Fibroblast of lung (primary cell): ENCODE measurements at regions not wholly inside any gene's neighbourhood (a gene's known extent, or its start where the extent isn't known, plus 50 kb on each side); places are given as distances from the start of the nearest gene placed in this dataset.

Experiments
- DNase-seq, 2 donors: peaks; one replicate each; pipeline versions ENCODE4 v3.0.0 to v3.0.0-alpha.2; 2010; ENCODE audit warnings: low read depth in 2 of 2
- H2AFZ ChIP-seq: 2 replicates; pipeline ENCODE4 v1.5.1; 2012; ENCODE audit warnings: low read length, control low read depth, inconsistent platforms
- H3K27ac ChIP-seq: 2 replicates; pipeline ENCODE4 v1.5.1; 2011; ENCODE audit warnings: low read length, control low read depth; ENCODE audit not compliant: insufficient read depth
- H3K27me3 ChIP-seq: 2 replicates; pipeline ENCODE4 v1.5.1; 2011; ENCODE audit warnings: mild to moderate bottlenecking, low read length; ENCODE audit not compliant: control insufficient read depth, insufficient read depth
- H3K36me3 ChIP-seq: 2 replicates; pipeline ENCODE4 v1.5.1; 2011; ENCODE audit warnings: low read length; ENCODE audit not compliant: control insufficient read depth, insufficient read depth
- H3K4me1 ChIP-seq: 2 replicates; pipeline ENCODE4 v1.5.1; 2011; ENCODE audit warnings: low read length; ENCODE audit not compliant: control insufficient read depth, insufficient read depth; ENCODE audit errors: extremely low read depth
- H3K4me2 ChIP-seq: 2 replicates; pipeline ENCODE4 v1.5.1; 2011; ENCODE audit warnings: low read length, control low read depth; ENCODE audit not compliant: insufficient read depth; ENCODE audit errors: extremely low read depth
- H3K4me3 ChIP-seq, 4 experiments: fragments of 200-600 bp in 1 of 4; sonication (generic) in 1 of 4; replicated peaks in 1 of 4; 2 replicates each; pipeline ENCODE4 v1.5.1; 2011 to 2016; ENCODE audit warnings: low read length in 4 of 4, low read depth in 3 of 4, mild to moderate bottlenecking in 3 of 4, control low read depth in 2 of 4, inconsistent platforms in 1 of 4, mixed read lengths in 1 of 4; ENCODE audit not compliant: insufficient read depth in 1 of 4; ENCODE audit errors: control extremely low read depth in 1 of 4
- H3K79me2 ChIP-seq: 2 replicates; pipeline ENCODE4 v1.5.1; 2012; ENCODE audit warnings: mild to moderate bottlenecking, low read length, inconsistent platforms; ENCODE audit not compliant: control insufficient read depth, insufficient read depth
- H3K9ac ChIP-seq: 2 replicates; pipeline ENCODE4 v1.5.1; 2011; ENCODE audit warnings: mild to moderate bottlenecking, low read length, control low read depth; ENCODE audit not compliant: insufficient read depth
- H3K9me3 ChIP-seq: 2 replicates; pipeline ENCODE4 v1.5.1; 2012; ENCODE audit warnings: low read depth, low read length; ENCODE audit not compliant: control insufficient read depth, insufficient read depth
- H4K20me1 ChIP-seq: 2 replicates; pipeline ENCODE4 v1.5.1; 2011; ENCODE audit warnings: low read length; ENCODE audit not compliant: control insufficient read depth, insufficient read depth; ENCODE audit errors: extremely low read depth
- EZH2 ChIP-seq: IDR thresholded peaks from 2 replicates; pipeline ENCODE4 v1.5.1; 2012; ENCODE audit warnings: low read length, control low read depth, mild to moderate bottlenecking; ENCODE audit errors: missing control alignments
- TF ChIP-seq, protein P1 (sequence below), 2 donors: IDR thresholded peaks in 1 of 2; conservative IDR thresholded peaks in 1 of 2; 1 replicate in 1 of 2; 2 replicates in 1 of 2; pipeline ENCODE4 v1.5.1; 2011 to 2012; ENCODE audit warnings: low read length in 2 of 2, control low read depth in 1 of 2, inconsistent platforms in 1 of 2, low read depth in 1 of 2, mild to moderate bottlenecking in 1 of 2

DNA sequence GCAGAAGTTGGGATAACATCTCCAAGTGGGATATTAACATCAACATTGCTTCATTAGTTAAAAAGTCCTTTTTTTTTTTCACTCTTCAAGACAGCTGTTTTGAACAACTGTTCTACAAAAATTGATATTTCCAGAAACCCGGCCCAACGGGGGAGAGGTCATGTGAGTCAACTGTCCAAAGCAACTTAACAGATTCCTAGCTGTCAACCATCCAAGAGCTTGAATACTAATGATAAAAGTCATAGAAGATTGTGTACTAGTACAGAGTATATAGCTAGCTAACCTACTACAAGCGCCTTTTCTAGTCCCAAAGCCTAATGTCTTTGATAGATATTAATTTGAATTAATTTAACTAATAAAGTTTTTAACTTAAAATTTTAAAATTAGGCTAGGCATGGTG is 172.0 kb downstream of the CYB561 start:
- Histone ChIP-seq H3K27me3 (no peaks in the 10 kb centered on the region), H2AFZ (no peak overlapping the region), H3K4me1 (peaks cover 14% of the 10 kb centered on the region), H3K27ac (peak overlapping the region; percentile 26), H3K4me3 (no peak overlapping the region), H3K9me3 (no peaks in the 10 kb centered on the region), H3K79me2 (no peaks in the 10 kb centered on the region), H3K36me3 (no peaks in the 10 kb centered on the region), H3K4me2 (no peak overlapping the region), H3K9ac (no peak overlapping the region), H4K20me1 (no peaks in the 10 kb centered on the region)
- DNase-seq = peak; percentile 87 to 96
- no peak for TF ChIP-seq EZH2
- TF ChIP-seq, protein P1, sequence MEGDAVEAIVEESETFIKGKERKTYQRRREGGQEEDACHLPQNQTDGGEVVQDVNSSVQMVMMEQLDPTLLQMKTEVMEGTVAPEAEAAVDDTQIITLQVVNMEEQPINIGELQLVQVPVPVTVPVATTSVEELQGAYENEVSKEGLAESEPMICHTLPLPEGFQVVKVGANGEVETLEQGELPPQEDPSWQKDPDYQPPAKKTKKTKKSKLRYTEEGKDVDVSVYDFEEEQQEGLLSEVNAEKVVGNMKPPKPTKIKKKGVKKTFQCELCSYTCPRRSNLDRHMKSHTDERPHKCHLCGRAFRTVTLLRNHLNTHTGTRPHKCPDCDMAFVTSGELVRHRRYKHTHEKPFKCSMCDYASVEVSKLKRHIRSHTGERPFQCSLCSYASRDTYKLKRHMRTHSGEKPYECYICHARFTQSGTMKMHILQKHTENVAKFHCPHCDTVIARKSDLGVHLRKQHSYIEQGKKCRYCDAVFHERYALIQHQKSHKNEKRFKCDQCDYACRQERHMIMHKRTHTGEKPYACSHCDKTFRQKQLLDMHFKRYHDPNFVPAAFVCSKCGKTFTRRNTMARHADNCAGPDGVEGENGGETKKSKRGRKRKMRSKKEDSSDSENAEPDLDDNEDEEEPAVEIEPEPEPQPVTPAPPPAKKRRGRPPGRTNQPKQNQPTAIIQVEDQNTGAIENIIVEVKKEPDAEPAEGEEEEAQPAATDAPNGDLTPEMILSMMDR (conservative IDR thresholded peaks at IDR 0.05 in 1 of 2, IDR thresholded peaks at IDR 0.05 in 1 of 2; ENCODE audit: low read depth in 1 of 2, low read length in 2 of 2) = no peak

DNA sequence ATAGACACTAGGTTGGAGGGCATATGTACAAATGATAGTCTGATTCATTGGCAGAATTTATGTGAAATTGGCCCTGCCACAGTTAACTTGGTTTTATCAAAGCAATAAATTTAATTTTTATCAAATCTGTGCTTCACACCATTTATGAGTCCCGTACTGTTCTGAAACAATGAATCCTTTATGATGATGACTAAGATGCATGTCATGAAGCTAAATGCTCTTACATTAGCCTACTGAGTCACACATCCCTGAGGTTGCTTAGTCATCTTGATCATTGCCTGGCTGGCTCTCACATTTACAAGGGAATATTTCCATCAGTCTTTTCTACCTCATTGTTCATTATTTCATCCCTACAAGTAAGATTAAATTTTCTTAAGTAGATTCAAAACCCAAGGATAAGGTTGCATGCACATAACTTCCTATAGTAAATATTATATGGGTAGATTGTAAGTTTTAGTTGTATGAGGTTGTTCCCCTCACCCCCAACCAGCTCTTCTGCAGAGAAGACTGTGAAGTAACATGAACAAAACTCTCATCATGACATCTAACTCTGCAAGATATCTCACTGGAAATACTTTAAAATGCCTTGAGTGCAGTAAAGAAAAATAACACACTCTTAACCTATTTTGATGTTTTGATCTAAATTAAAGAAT is 170.7 kb downstream of the CYB561 start:
- Histone ChIP-seq H3K9me3 (no peaks in the 10 kb centered on the region), H3K27ac (peak overlapping the region; percentile 41), H3K4me2 (no peak overlapping the region), H3K4me1 (peaks cover 18% of the 10 kb centered on the region), H3K9ac (no peak overlapping the region), H3K27me3 (no peaks in the 10 kb centered on the region), H3K36me3 (no peaks in the 10 kb centered on the region), H3K79me2 (no peaks in the 10 kb centered on the region), H3K4me3 (no peak overlapping the region), H2AFZ (no peak overlapping the region), H4K20me1 (no peaks in the 10 kb centered on the region)
- TF ChIP-seq, protein P1 (conservative IDR thresholded peaks at IDR 0.05 in 1 of 2, IDR thresholded peaks at IDR 0.05 in 1 of 2; ENCODE audit: low read depth in 1 of 2, low read length in 2 of 2) = no peak
- TF ChIP-seq EZH2 = no peak
- peak; percentile 97 to 99 for DNase-seq

DNA sequence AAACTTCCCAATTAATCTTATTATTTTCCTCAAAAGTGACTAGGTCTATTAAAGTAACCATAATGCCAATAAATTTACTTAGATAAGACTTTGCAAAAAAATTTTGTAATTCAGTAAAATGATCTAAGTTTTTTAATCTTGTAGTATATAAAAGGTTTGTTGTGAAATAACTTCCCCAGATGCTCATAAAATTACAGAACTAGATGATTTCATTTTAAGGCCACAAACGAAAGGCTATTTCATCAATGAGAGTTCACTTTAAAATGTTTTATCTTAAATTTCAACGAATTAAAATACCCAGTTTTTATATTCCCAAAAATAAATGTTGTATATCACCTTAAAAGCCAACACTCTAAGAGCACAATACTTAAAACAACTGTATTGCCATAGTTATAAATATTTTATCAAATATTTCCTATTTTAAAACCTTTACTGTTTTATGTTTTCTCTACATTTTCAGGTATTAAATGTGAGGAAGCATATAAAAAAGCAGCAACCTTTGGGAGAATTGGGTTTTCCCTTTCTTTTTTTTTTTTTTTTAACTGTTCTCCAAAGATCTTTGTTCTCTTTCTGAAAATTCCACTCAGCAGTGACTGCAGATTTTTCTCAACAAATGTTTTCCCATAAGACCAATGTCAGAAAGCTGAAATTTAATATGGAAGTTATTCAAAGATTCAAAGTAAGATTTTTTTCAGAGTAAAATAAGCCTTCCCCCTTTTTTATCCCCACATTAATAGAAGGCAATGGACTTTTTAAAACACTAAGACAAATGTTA is 169.9 kb downstream of the CYB561 start:
- no peak overlapping the region for H3K9ac ChIP-seq

More for the DNA sequence above, 169.9 kb downstream of the CYB561 start:
- Histone ChIP-seq H2AFZ (no peak overlapping the region), H3K27me3 (no peaks in the 10 kb centered on the region), H4K20me1 (no peaks in the 10 kb centered on the region), H3K9me3 (no peaks in the 10 kb centered on the region), H3K4me3 (no peak overlapping the region), H3K4me2 (no peak overlapping the region), H3K4me1 (peaks cover 24% of the 10 kb centered on the region), H3K27ac (peak overlapping the region; percentile 41), H3K36me3 (no peaks in the 10 kb centered on the region), H3K79me2 (no peaks in the 10 kb centered on the region)
- DNase-seq = peak in 1 of 2 donors; percentile 48
- TF ChIP-seq, protein P1 (conservative IDR thresholded peaks at IDR 0.05 in 1 of 2, IDR thresholded peaks at IDR 0.05 in 1 of 2; ENCODE audit: low read depth in 1 of 2, low read length in 2 of 2) = no peak
- no peak for TF ChIP-seq EZH2
